ENCODE measurements at regions not wholly inside any gene's neighbourhood (a gene's known extent, or its start where the extent isn't known, plus 50 kb on each side); places are given as distances from the start of the nearest gene placed in this dataset.

DNA sequence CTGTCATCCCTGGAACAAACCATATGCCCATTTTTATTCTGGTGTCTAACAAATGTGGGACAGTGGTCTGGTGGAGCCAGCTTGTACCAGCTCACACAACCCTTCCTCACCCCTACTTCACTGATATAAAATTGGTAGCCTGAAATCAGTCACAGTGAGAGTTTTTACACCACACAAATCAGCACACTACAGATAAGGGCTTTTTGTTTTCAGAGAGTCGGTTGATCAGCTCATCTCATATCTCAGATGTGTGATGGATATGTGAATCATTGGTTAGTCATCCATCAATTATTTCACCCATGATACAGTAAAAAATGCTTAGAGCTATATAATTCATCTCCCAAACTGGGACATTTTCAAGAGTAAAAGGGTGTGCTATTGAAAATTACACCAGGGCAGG, 529.2 kb downstream of the EBF1 start:
- TF ChIP-seq POLR2A (IDR thresholded peaks at IDR 0.05; ENCODE audit: low read depth, low read length) (no peak), POLR2AphosphoS5 (IDR thresholded peaks at IDR 0.05; ENCODE audit: low read depth, low read length) (no peak), TAF1 (IDR thresholded peaks at IDR 0.05; ENCODE audit: borderline replicate concordance, low read depth, low read length) (no peak)

Data from GM12892 (cell line).